Tibial nerve (tissue), 4 donors: ENCODE measurements at regions not wholly inside any gene's neighbourhood (a gene's known extent, or its start where the extent isn't known, plus 50 kb on each side); places are given as distances from the start of the nearest gene placed in this dataset.

Experiments
- DNase-seq, 2 donors: peaks; one replicate each; pipeline ENCODE4 v3.0.0-alpha.2; 2019; ENCODE audit warnings: low spot score in 2 of 2
- H3K27ac ChIP-seq, 4 donors: fragments of 200-600 bp; sonication (generic) in 3 of 4; one replicate each; pipeline ENCODE4 v1.5.1; 2017 to 2019; ENCODE audit warnings: mild to moderate bottlenecking in 1 of 4
- H3K27me3 ChIP-seq, 2 donors: fragments of 200-600 bp; sonication (generic) in 1 of 2; one replicate each; pipeline versions ENCODE4 v1.5.1 to v1.6.0; 2017 to 2019
- H3K36me3 ChIP-seq, 3 donors: fragments of 200-600 bp; sonication (generic); one replicate each; pipeline ENCODE4 v1.5.1; 2018 to 2019
- H3K4me1 ChIP-seq, 4 donors: fragments of 200-600 bp; sonication (generic) in 3 of 4; one replicate each; pipeline ENCODE4 v1.5.1; 2017 to 2019
- H3K4me3 ChIP-seq, 4 donors: fragments of 200-600 bp; sonication (generic) in 3 of 4; one replicate each; pipeline ENCODE4 v1.5.1; 2017 to 2019; ENCODE audit warnings: mild to moderate bottlenecking in 1 of 4, moderate library complexity in 1 of 4
- H3K9me3 ChIP-seq, 4 donors: fragments of 200-600 bp; sonication (generic) in 3 of 4; one replicate each; pipeline ENCODE4 v1.5.1; 2017 to 2019
- EP300 ChIP-seq, 2 donors: sonication (generic); formaldehyde crosslinking; IDR thresholded peaks; one replicate each; pipeline ENCODE4 v1.6.1; 2017; ENCODE audit warnings: antibody characterized with exemption in 2 of 2, mild to moderate bottlenecking in 1 of 2
- POLR2A ChIP-seq, 2 donors: fragments of 450-650 bp; IDR thresholded peaks; one replicate each; pipeline ENCODE4 v1.6.1; 2017; ENCODE audit warnings: antibody characterized with exemption in 2 of 2, mild to moderate bottlenecking in 2 of 2, moderate library complexity in 2 of 2
- WGBS, 2 donors: methylation state at CpG; one replicate each; pipeline ENCODE4 v1.1.5; 2018; 5-methylcytosine and 5-hydroxymethylcytosine counted together
- TF ChIP-seq, protein P1 (sequence below), 5 experiments: fragments of 200-600 bp in 3 of 5; fragments of 450-650 bp in 2 of 5; sonication (generic) in 3 of 5; IDR thresholded peaks; one replicate each; pipeline ENCODE4 v1.5.1; 2016 to 2019; ENCODE audit warnings: antibody characterized with exemption in 5 of 5, mild to moderate bottlenecking in 3 of 5, moderate library complexity in 2 of 5

DNA sequence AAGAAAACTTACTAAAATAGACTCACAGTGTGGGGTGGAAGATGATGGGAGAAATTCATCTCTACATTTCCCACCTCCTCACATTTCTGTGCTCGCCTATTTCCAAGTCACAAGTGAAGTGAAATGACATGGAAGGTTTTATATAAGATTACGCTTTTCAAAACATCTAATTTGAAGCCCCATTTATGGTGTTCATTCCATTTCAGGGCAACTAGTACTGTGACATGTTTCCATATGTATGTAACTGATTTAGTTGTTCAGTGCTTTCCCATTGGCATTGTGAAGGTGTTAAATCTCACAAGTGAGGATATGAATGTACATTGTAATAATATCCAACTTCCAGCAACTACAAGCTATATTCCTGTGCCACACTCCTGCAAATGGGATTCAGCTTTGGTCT, 1174.8 kb downstream of the CDH11 start:
- H3K27ac ChIP-seq: no peak overlapping the region
- 95 to 99% methylated on average over 2 of the region's 2 CpGs for WGBS, 2 donors
- no peak overlapping the region for H3K4me3 ChIP-seq

DNA sequence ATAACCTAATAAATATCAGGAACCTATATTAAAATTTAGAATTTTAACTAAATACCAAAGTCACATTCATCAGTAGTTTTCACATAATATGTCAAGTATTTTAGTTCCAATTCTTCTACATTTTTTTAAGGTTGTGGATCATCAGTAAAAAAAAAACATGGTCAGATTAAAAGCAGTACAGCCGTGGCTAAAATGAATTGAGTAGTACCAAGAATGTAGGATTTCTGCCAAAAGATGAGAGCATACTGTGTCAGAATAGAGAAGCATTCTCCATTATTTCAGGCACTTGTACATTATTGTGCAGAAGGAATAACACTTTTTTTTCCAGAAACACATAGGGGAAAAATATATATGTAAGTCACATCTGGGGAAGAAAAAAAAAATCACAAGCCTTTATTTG, 1176.1 kb downstream of the CDH11 start:
- whole genome bisulfite sequencing, 2 donors: 15 to 23% methylated on average over 1 of the region's 1 CpG
- H3K4me3 ChIP-seq: no peak overlapping the region
- H3K27me3 ChIP-seq: no peaks in the 10 kb centered on the region
- H3K9me3 ChIP-seq: no peaks in the 10 kb centered on the region
- DNase-seq: no peak
- no peaks in the 10 kb centered on the region for H3K4me1 ChIP-seq
- no peaks in the 10 kb centered on the region for H3K36me3 ChIP-seq
- no peak overlapping the region for H3K27ac ChIP-seq
- no peak for TF ChIP-seq EP300 (IDR thresholded peaks at IDR 0.05)

More for the DNA sequence above, 1174.8 kb downstream of the CDH11 start:
- DNase-seq: no peak
- TF ChIP-seq EP300 (IDR thresholded peaks at IDR 0.05) (no peak), POLR2A (IDR thresholded peaks at IDR 0.05) (no peak)
- TF ChIP-seq, protein P1, sequence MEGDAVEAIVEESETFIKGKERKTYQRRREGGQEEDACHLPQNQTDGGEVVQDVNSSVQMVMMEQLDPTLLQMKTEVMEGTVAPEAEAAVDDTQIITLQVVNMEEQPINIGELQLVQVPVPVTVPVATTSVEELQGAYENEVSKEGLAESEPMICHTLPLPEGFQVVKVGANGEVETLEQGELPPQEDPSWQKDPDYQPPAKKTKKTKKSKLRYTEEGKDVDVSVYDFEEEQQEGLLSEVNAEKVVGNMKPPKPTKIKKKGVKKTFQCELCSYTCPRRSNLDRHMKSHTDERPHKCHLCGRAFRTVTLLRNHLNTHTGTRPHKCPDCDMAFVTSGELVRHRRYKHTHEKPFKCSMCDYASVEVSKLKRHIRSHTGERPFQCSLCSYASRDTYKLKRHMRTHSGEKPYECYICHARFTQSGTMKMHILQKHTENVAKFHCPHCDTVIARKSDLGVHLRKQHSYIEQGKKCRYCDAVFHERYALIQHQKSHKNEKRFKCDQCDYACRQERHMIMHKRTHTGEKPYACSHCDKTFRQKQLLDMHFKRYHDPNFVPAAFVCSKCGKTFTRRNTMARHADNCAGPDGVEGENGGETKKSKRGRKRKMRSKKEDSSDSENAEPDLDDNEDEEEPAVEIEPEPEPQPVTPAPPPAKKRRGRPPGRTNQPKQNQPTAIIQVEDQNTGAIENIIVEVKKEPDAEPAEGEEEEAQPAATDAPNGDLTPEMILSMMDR (IDR thresholded peaks at IDR 0.05): no peak
- Histone ChIP-seq H3K36me3 (no peaks in the 10 kb centered on the region), H3K9me3 (no peaks in the 10 kb centered on the region), H3K27me3 (no peaks in the 10 kb centered on the region), H3K4me1 (no peaks in the 10 kb centered on the region)

DNA sequence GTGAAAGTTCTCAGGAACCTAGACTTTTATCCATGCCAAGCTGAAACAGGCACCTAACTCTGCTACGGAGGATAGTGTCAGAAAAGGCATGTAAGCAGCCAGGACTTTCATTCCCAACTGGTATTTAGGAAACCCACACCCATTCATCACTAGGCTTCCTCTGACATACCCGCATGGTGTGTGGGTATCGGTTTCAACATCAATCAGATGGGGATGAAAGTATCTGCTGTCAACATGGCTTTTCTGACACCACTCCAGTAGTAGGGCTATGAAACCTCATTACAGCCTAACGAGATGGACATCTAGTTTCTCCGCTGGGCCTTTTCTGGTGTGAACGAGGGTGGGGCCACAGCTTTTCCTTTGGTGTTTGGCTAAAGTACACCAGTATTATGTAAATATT, 1178.3 kb downstream of the CDH11 start:
- no peak overlapping the region for H3K4me3 ChIP-seq
- H3K36me3 ChIP-seq: no peaks in the 10 kb centered on the region
- H3K9me3 ChIP-seq: no peaks in the 10 kb centered on the region
- H3K4me1 ChIP-seq: no peaks in the 10 kb centered on the region
- 84 to 93% methylated on average over 6 of the region's 6 CpGs for WGBS, 2 donors
- TF ChIP-seq, protein P1 (IDR thresholded peaks at IDR 0.05): no peak
- TF ChIP-seq POLR2A (IDR thresholded peaks at IDR 0.05) (no peak), EP300 (IDR thresholded peaks at IDR 0.05) (no peak)
- no peak overlapping the region for H3K27ac ChIP-seq
- DNase-seq: no peak
- no peaks in the 10 kb centered on the region for H3K27me3 ChIP-seq

DNA sequence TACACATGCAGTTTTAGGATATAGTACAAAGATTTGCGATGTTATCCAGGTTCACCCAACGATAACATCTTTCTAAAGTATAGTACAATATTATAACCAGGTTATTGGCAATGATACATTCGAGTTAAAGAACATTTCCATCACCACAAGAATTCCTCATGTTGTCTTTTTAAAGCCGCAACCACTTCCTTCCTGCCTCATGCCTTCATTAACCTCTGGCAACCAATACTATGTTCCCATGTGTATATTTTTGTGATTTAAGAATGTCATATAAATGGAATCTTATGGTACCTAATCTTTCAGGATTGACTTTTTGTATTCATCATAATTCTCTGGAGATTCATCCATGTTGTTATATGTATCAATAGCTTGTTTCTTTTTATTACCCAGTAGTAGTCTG, 1183.2 kb downstream of the CDH11 start:
- no peak for DNase-seq
- Histone ChIP-seq H3K36me3 (no peaks in the 10 kb centered on the region), H3K27ac (no peak overlapping the region), H3K4me3 (no peak overlapping the region), H3K27me3 (no peaks in the 10 kb centered on the region), H3K4me1 (no peaks in the 10 kb centered on the region), H3K9me3 (no peaks in the 10 kb centered on the region)
- 63 to 73% methylated on average over 4 of the region's 4 CpGs for WGBS, 2 donors
- TF ChIP-seq EP300 (IDR thresholded peaks at IDR 0.05): no peak
- no peak for TF ChIP-seq POLR2A (IDR thresholded peaks at IDR 0.05)
- TF ChIP-seq, protein P1 (IDR thresholded peaks at IDR 0.05): no peak

DNA sequence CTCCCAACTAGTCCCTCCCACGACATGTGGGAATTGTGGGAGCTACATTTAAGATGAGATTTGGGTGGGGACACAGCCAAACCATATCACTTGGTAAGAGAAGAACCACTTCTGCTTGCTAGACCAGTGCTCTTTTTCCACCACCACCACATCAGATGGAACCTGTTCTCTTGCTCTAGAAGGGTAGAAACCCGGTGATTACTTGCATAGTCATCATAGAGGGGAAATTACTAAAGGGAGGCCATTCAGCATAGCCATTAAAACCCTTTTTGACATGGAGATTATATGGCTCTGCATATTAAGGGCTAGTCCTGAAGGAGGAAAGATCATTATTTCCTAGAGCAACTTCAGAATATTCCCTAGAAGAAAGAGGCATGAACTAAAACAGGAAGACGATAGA, 1188.0 kb downstream of the CDH11 start:
- no peak for DNase-seq
- H3K27ac ChIP-seq: no peak overlapping the region
- H3K9me3 ChIP-seq: peaks cover 0 to 6% (median 0%) of the 10 kb centered on the region in 4 donors
- H3K36me3 ChIP-seq: no peaks in the 10 kb centered on the region
- H3K27me3 ChIP-seq: no peaks in the 10 kb centered on the region
- no peaks in the 10 kb centered on the region for H3K4me1 ChIP-seq
- no peak overlapping the region for H3K4me3 ChIP-seq
- TF ChIP-seq POLR2A (IDR thresholded peaks at IDR 0.05): no peak
- no peak for TF ChIP-seq EP300 (IDR thresholded peaks at IDR 0.05)
- TF ChIP-seq, protein P1 (IDR thresholded peaks at IDR 0.05): no peak
- 67 to 75% methylated on average over 3 of the region's 3 CpGs for WGBS, 2 donors

DNA sequence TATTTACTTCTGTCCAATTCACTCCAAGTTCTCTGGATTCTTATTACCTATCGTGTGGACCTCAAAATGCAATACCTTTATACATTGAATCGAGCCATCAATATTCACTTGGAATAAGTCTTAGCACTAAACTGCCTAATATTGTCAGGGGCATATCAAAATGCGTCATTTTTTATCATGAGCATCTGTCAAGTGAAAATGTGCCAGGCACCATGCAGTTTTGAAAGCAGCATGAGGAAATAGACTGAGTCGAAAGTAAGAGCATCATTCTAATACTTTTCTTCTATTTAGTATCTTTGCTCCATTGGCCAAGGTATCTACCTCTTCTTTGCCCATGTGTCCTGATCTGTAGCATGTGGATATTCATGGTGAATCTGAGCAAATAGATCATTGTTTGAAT, 1193.4 kb downstream of the CDH11 start:
- Histone ChIP-seq H3K27me3 (no peaks in the 10 kb centered on the region), H3K27ac (no peak overlapping the region), H3K4me3 (no peak overlapping the region), H3K9me3 (peaks cover 0 to 6% (median 0%) of the 10 kb centered on the region in 4 donors), H3K4me1 (no peaks in the 10 kb centered on the region), H3K36me3 (no peaks in the 10 kb centered on the region)
- no peak for DNase-seq
- TF ChIP-seq, protein P1 (IDR thresholded peaks at IDR 0.05): no peak
- no peak for TF ChIP-seq POLR2A (IDR thresholded peaks at IDR 0.05)
- 96 to 97% methylated on average over 4 of the region's 4 CpGs for WGBS, 2 donors
